NT2/D1 (cell line): ENCODE measurements at regions not wholly inside any gene's neighbourhood (a gene's known extent, or its start where the extent isn't known, plus 50 kb on each side); places are given as distances from the start of the nearest gene placed in this dataset.

Experiments
- YY1 ChIP-seq: IDR thresholded peaks from 2 replicates; pipeline ENCODE4 v1.6.1; 2011; ENCODE audit not compliant: insufficient read length, insufficient read depth
- ZNF274 ChIP-seq: IDR thresholded peaks from 2 replicates; pipeline ENCODE4 v1.6.1; 2011; ENCODE audit warnings: mild to moderate bottlenecking, low read depth, low read length

DNA sequence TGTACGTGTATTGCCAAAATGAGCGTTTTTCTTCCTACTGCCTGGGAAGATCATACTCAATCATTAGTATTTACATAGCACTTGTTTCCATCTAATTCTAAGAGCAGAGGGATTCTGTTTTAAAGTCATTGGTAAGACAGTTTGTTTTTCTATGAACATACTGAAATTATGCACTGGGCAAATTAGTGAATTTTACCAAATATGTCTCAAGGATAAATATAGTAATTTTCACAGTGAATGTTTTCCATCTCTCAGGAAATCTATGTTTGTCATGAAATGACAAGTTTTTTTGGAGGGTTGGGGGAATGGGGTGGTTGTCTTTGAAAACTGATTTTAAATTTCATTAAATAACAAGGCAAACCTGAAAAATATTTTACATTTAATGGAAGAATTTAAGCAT, 441.3 kb upstream of the ARRDC3 start:
- no peak for TF ChIP-seq YY1
- no peak for TF ChIP-seq ZNF274
